Upper lobe of right lung (tissue), 1 donor: ENCODE measurements at regions not wholly inside any gene's neighbourhood (a gene's known extent, or its start where the extent isn't known, plus 50 kb on each side); places are given as distances from the start of the nearest gene placed in this dataset.

Experiments used
- ATAC-seq: fragments of 200-7000 bp; cut with Tn5 transposase; one replicate; pipeline ENCODE4 v1.9.1; 2020; ENCODE audit warnings: mild to moderate bottlenecking, moderate library complexity
- DNase-seq: peaks from one replicate; pipeline ENCODE4 v3.0.0-alpha.2; 2020
- H3K27ac ChIP-seq: fragments of 200-600 bp; one replicate; pipeline ENCODE4 v1.8.0; 2022
- H3K27me3 ChIP-seq: fragments of 200-600 bp; one replicate; pipeline ENCODE4 v1.8.0; 2022; ENCODE audit warnings: mild to moderate bottlenecking
- H3K36me3 ChIP-seq: fragments of 200-600 bp; one replicate; pipeline ENCODE4 v1.8.0; 2022
- H3K4me1 ChIP-seq: fragments of 200-600 bp; one replicate; pipeline ENCODE4 v1.8.0; 2022
- H3K4me3 ChIP-seq: fragments of 200-600 bp; one replicate; pipeline ENCODE4 v1.8.0; 2022; ENCODE audit warnings: mild to moderate bottlenecking
- H3K9me3 ChIP-seq: fragments of 200-600 bp; one replicate; pipeline ENCODE4 v1.8.0; 2022
- CTCF ChIP-seq: fragments of 200-600 bp; IDR thresholded peaks from one replicate; pipeline ENCODE4 v1.8.0; 2022; ENCODE audit warnings: antibody characterized with exemption
- intact Hi-C: fragments of 100-400 bp; cut with DNase I; formaldehyde crosslinking; loops from one replicate; pipeline ENCODE4 v1.11.0; 2022
- donor health status: DM: no; HTN: yes; CAD: no; lungs with severe emphysema.

DNA sequence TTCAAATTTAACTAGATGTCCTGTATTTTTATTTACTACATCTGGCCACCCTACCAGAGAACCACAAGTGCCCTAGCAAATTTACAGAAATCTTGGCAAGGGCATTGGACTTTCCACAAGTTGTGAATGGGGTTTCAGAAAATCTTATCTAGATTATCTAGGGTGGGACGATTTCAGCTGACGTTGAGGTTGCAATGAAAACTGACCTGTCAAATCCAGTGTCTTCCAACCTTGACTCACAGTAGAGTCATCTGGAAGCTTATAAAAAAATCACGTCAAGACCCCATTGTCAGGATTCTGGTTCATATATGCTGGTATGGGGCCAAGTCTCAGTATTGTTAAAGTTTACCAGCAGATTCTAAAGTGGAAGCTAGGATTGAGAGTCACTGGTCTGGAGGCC lies 109.6 kb upstream of the ACTBL2 start:
- no peak for DNase-seq

DNA sequence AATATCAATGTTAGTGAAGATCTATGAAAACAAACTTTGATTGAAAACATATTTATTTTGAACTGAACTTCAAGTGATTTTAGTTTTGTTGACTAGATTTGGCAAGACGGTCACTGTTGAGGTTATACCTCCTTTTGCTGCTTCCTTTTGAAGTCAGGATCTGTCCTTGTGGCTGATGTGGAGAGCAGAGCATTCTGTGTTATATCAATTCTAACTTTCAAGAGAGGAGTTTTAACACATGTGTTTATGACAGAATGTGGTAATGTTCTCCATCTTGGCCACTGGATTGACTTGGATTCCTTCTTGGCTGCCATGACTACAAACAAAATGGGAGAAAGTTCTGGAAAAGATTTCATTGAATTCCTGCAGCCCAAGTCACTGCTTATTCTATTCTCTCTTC lies 104.0 kb upstream of the ACTBL2 start:
- no peaks in the 10 kb centered on the region for H3K9me3 ChIP-seq
- DNase-seq (no peak), ATAC-seq (no peak)
- H3K4me1 ChIP-seq: no peaks in the 10 kb centered on the region
- no peaks in the 10 kb centered on the region for H3K36me3 ChIP-seq
- intact Hi-C loops: no loop called here
- H3K27me3 ChIP-seq: no peaks in the 10 kb centered on the region
- TF ChIP-seq CTCF: no peak
- no peak overlapping the region for H3K27ac ChIP-seq
- H3K4me3 ChIP-seq: no peak overlapping the region

More for the DNA sequence above, 109.6 kb upstream of the ACTBL2 start:
- no peak for TF ChIP-seq CTCF
- intact Hi-C loops: no loop called here
- Histone ChIP-seq H3K27ac (no peak overlapping the region), H3K4me1 (no peaks in the 10 kb centered on the region), H3K36me3 (no peaks in the 10 kb centered on the region), H3K4me3 (no peak overlapping the region), H3K27me3 (no peaks in the 10 kb centered on the region), H3K9me3 (no peaks in the 10 kb centered on the region)
- ATAC-seq: no peak

- no peak for TF ChIP-seq CTCF
- no peak overlapping the region for H3K27ac ChIP-seq
- DNase-seq (no peak), ATAC-seq (no peak)
- H3K9me3 ChIP-seq: no peaks in the 10 kb centered on the region
- no peak overlapping the region for H3K4me3 ChIP-seq
- no peaks in the 10 kb centered on the region for H3K27me3 ChIP-seq
- no peaks in the 10 kb centered on the region for H3K36me3 ChIP-seq
- intact Hi-C loops: no loop called here
- no peaks in the 10 kb centered on the region for H3K4me1 ChIP-seq
Measured at GRCh38 chr5:57582578-57583070, 100.0 kb upstream of the ACTBL2 start.

GRCh38 chr5:57581772-57582171 lies 99.2 kb upstream of the ACTBL2 start:
- no peak for ATAC-seq
- no peak overlapping the region for H3K27ac ChIP-seq
- no peak overlapping the region for H3K4me3 ChIP-seq
- no peak for TF ChIP-seq CTCF
- no peaks in the 10 kb centered on the region for H3K9me3 ChIP-seq
- no peaks in the 10 kb centered on the region for H3K36me3 ChIP-seq
- no peaks in the 10 kb centered on the region for H3K27me3 ChIP-seq
- no peak for DNase-seq
- intact Hi-C loops: no loop called here
- no peaks in the 10 kb centered on the region for H3K4me1 ChIP-seq

- Histone ChIP-seq H3K9me3 (no peaks in the 10 kb centered on the region), H3K4me3 (no peak overlapping the region), H3K27me3 (no peaks in the 10 kb centered on the region), H3K27ac (no peak overlapping the region), H3K36me3 (no peaks in the 10 kb centered on the region), H3K4me1 (no peaks in the 10 kb centered on the region)
- intact Hi-C loops: no loop called here
- no peak for TF ChIP-seq CTCF
- DNase-seq (no peak), ATAC-seq (no peak)
Measured at GRCh38 chr5:57581222-57581621, 98.6 kb upstream of the ACTBL2 start.
